Type B pancreatic cell (in vitro differentiated cells): ENCODE measurements at regions not wholly inside any gene's neighbourhood (a gene's known extent, or its start where the extent isn't known, plus 50 kb on each side); places are given as distances from the start of the nearest gene placed in this dataset.

ENCODE experiments used
- DNase-seq: peaks from one replicate; pipeline ENCODE4 v3.0.0; 2021; ENCODE audit warnings: mixed read lengths; ENCODE audit not compliant: unreplicated experiment; ENCODE audit errors: extremely low spot score
- H3K27ac Mint-ChIP-seq: 2 replicates; pipeline ENCODE4 v1.8.0; 2021; ENCODE audit warnings: mild to moderate bottlenecking, mixed read lengths
- H3K27me3 Mint-ChIP-seq: 2 replicates; pipeline ENCODE4 v1.8.0; 2021; ENCODE audit warnings: mixed read lengths
- H3K36me3 Mint-ChIP-seq: 2 replicates; pipeline ENCODE4 v1.8.0; 2021; ENCODE audit warnings: mixed read lengths
- H3K4me1 Mint-ChIP-seq: one replicate; pipeline ENCODE4 v1.8.0; 2021; ENCODE audit warnings: mixed read lengths; ENCODE audit not compliant: unreplicated experiment
- H3K4me3 Mint-ChIP-seq: 2 replicates; pipeline ENCODE4 v1.8.0; 2021; ENCODE audit warnings: mild to moderate bottlenecking, mixed read lengths
- H3K9me3 Mint-ChIP-seq: 2 replicates; pipeline ENCODE4 v1.8.0; 2021; ENCODE audit warnings: mixed read lengths
- CTCF ChIP-seq: fragments of 200-600 bp; sonication (generic); conservative IDR thresholded peaks from 2 replicates; pipeline ENCODE4 v1.5.0; 2021; ENCODE audit warnings: antibody characterized with exemption, mild to moderate bottlenecking

- Mint-ChIP-seq H3K9me3 (no peaks in the 10 kb centered on the region), H3K4me3 (no peak overlapping the region), H3K4me1 (no peaks in the 10 kb centered on the region), H3K27ac (no peak overlapping the region), H3K27me3 (no peaks in the 10 kb centered on the region), H3K36me3 (no peaks in the 10 kb centered on the region)
- no peak for DNase-seq
- no peak for TF ChIP-seq CTCF
These were observed 371.7 kb downstream of the SLITRK2 start for GRCh38 chrX:146189371-146189770.

GRCh38 chrX:146208821-146209220, 391.2 kb downstream of the SLITRK2 start:
- Mint-ChIP-seq H3K4me1 (no peaks in the 10 kb centered on the region), H3K27ac (no peak overlapping the region), H3K4me3 (no peak overlapping the region), H3K9me3 (no peaks in the 10 kb centered on the region), H3K36me3 (no peaks in the 10 kb centered on the region), H3K27me3 (no peaks in the 10 kb centered on the region)
- no peak for TF ChIP-seq CTCF
- DNase-seq, result no peak

GRCh38 chrX:146224442-146224841, 406.8 kb downstream of the SLITRK2 start:
- Mint-ChIP-seq H3K4me3 (no peak overlapping the region), H3K9me3 (no peaks in the 10 kb centered on the region), H3K36me3 (no peaks in the 10 kb centered on the region), H3K27me3 (no peaks in the 10 kb centered on the region), H3K27ac (no peak overlapping the region), H3K4me1 (no peaks in the 10 kb centered on the region)
- peak; percentile 61 for TF ChIP-seq CTCF
- DNase-seq, result no peak

DNA sequence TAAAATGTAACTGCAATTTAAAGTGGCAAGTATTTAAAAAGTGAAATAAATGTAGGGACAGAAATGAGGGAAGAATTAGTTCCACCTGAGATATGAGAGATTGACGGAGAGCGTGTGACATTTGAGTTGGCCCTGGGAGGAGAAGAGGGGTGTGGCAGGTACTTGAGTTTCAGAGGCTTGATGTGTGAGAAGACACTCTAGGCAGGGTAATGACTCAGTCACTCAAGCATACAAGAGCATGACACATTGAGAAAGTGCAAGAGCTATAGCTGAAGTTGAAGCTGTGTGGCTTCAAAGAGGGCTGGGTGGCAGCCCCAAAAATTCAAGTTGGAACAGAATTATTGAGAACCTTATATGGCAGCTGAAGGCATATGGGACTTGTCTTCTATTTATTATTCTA, 420.5 kb downstream of the SLITRK2 start:
- no peaks in the 10 kb centered on the region for H3K27me3 Mint-ChIP-seq
- no peak for TF ChIP-seq CTCF
- no peaks in the 10 kb centered on the region for H3K36me3 Mint-ChIP-seq
- H3K27ac Mint-ChIP-seq, result no peak overlapping the region
- no peak overlapping the region for H3K4me3 Mint-ChIP-seq
- DNase-seq, result no peak
- no peaks in the 10 kb centered on the region for H3K4me1 Mint-ChIP-seq
- no peaks in the 10 kb centered on the region for H3K9me3 Mint-ChIP-seq

GRCh38 chrX:146241902-146242301, 424.3 kb downstream of the SLITRK2 start:
- no peak for DNase-seq
- Mint-ChIP-seq H3K4me1 (no peaks in the 10 kb centered on the region), H3K9me3 (no peaks in the 10 kb centered on the region), H3K36me3 (no peaks in the 10 kb centered on the region), H3K4me3 (no peak overlapping the region), H3K27me3 (no peaks in the 10 kb centered on the region), H3K27ac (no peak overlapping the region)
- no peak for TF ChIP-seq CTCF

DNA sequence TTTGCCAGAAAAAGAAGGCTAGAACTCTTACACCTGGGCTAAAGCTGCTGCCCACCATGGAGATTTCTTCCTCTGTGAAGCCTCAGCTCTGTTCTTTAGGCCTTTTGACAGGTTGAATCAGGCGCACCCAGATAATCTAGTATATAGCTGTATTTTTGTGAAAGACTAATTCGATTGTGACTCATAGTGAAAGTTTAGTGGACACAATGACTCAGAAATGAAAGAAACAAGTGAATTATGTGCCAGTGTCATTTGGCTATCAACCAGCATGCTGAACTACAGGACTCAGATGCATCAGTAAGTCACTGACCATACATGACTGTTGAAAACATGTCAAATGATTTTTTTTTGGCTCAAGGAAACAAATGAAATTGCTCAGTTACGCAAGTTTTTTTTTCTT, 425.4 kb downstream of the SLITRK2 start:
- no peak for TF ChIP-seq CTCF
- Mint-ChIP-seq H3K27ac (no peak overlapping the region), H3K4me3 (no peak overlapping the region), H3K9me3 (no peaks in the 10 kb centered on the region), H3K4me1 (no peaks in the 10 kb centered on the region), H3K36me3 (no peaks in the 10 kb centered on the region), H3K27me3 (no peaks in the 10 kb centered on the region)
- no peak for DNase-seq
